GM06990 (cell line): ENCODE measurements at regions not wholly inside any gene's neighbourhood (a gene's known extent, or its start where the extent isn't known, plus 50 kb on each side); places are given as distances from the start of the nearest gene placed in this dataset.

Source experiments
- DNase-seq: peaks from one replicate; pipeline ENCODE4 v3.0.0-alpha.2; 2011; ENCODE audit not compliant: insufficient read length; ENCODE audit errors: extremely low read depth
- H3K27me3 ChIP-seq: replicated peaks from 2 replicates; pipeline ENCODE4 v1.6.0; 2011; ENCODE audit warnings: low read length; ENCODE audit not compliant: control insufficient read depth, insufficient read depth
- H3K36me3 ChIP-seq: 2 replicates; pipeline ENCODE4 v1.5.1; 2011; ENCODE audit warnings: low read length; ENCODE audit not compliant: control insufficient read depth, insufficient read depth
- H3K4me3 ChIP-seq: replicated peaks from 2 replicates; pipeline ENCODE4 v1.5.1; 2011; ENCODE audit warnings: low read depth, mild to moderate bottlenecking, control low read depth, low read length
- TF ChIP-seq, protein P1 (sequence below): IDR thresholded peaks from 2 replicates; pipeline ENCODE4 v1.5.1; 2011; ENCODE audit warnings: low read length, control low read depth, mild to moderate bottlenecking, inconsistent platforms; ENCODE audit not compliant: insufficient read depth, poor library complexity, severe bottlenecking

GRCh38 chr2:66684289-66684688, 249.4 kb downstream of the MEIS1 start:
- H3K27me3 ChIP-seq: no peaks in the 10 kb centered on the region
- H3K4me3 ChIP-seq: no peak overlapping the region
- no peaks in the 10 kb centered on the region for H3K36me3 ChIP-seq
- TF ChIP-seq, protein P1, sequence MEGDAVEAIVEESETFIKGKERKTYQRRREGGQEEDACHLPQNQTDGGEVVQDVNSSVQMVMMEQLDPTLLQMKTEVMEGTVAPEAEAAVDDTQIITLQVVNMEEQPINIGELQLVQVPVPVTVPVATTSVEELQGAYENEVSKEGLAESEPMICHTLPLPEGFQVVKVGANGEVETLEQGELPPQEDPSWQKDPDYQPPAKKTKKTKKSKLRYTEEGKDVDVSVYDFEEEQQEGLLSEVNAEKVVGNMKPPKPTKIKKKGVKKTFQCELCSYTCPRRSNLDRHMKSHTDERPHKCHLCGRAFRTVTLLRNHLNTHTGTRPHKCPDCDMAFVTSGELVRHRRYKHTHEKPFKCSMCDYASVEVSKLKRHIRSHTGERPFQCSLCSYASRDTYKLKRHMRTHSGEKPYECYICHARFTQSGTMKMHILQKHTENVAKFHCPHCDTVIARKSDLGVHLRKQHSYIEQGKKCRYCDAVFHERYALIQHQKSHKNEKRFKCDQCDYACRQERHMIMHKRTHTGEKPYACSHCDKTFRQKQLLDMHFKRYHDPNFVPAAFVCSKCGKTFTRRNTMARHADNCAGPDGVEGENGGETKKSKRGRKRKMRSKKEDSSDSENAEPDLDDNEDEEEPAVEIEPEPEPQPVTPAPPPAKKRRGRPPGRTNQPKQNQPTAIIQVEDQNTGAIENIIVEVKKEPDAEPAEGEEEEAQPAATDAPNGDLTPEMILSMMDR: no peak
- DNase-seq: no peak

- TF ChIP-seq, protein P1: no peak
- DNase-seq: no peak
- no peak overlapping the region for H3K4me3 ChIP-seq
- H3K36me3 ChIP-seq: no peaks in the 10 kb centered on the region
- no peaks in the 10 kb centered on the region for H3K27me3 ChIP-seq
These were observed 251.8 kb downstream of the MEIS1 start for GRCh38 chr2:66686755-66687154.

GRCh38 chr2:66688951-66689350, 254.0 kb downstream of the MEIS1 start:
- Histone ChIP-seq H3K36me3 (no peaks in the 10 kb centered on the region), H3K27me3 (no peaks in the 10 kb centered on the region), H3K4me3 (no peak overlapping the region)
- TF ChIP-seq, protein P1: no peak
- no peak for DNase-seq

- TF ChIP-seq, protein P1: no peak
- Histone ChIP-seq H3K36me3 (no peaks in the 10 kb centered on the region), H3K27me3 (no peaks in the 10 kb centered on the region), H3K4me3 (no peak overlapping the region)
- DNase-seq: no peak
These were observed 254.6 kb downstream of the MEIS1 start for GRCh38 chr2:66689456-66690051.

GRCh38 chr2:66691031-66691965, 256.4 kb downstream of the MEIS1 start:
- H3K36me3 ChIP-seq: no peaks in the 10 kb centered on the region

More at GRCh38 chr2:66691031-66691965, 256.4 kb downstream of the MEIS1 start:
- Histone ChIP-seq H3K27me3 (no peaks in the 10 kb centered on the region), H3K4me3 (no peak overlapping the region)
- no peak for DNase-seq
- TF ChIP-seq, protein P1: no peak
